NCI-H510A treated with DMSO at 0.1 percent for 48 hours (cell line): ENCODE measurements at regions not wholly inside any gene's neighbourhood (a gene's known extent, or its start where the extent isn't known, plus 50 kb on each side); places are given as distances from the start of the nearest gene placed in this dataset.
"Not testable (repeated sequence)": the region's sequence is repeated elsewhere in the genome, so short reads cannot be mapped to it uniquely, and the experiment has no call there.

Source experiments
- DNase-seq: peaks from one replicate; lab custom pipeline; 2025; lab: John Stamatoyannopoulos, UW

GRCh38 chr1:68868606-68869005 is 371.7 kb upstream of the DEPDC1 start:
- no peak for DNase-seq

GRCh38 chr1:68873144-68873543 is 376.3 kb upstream of the DEPDC1 start:
- DNase-seq, result no peak

- peak; percentile 62 for DNase-seq
These were observed 384.7 kb upstream of the DEPDC1 start for GRCh38 chr1:68881330-68882194.

- DNase-seq, result no peak
These were observed 392.6 kb upstream of the DEPDC1 start for GRCh38 chr1:68889471-68889870.

- DNase-seq, result no peak
These were observed 393.9 kb upstream of the DEPDC1 start for GRCh38 chr1:68890736-68891135.

- no peak for DNase-seq
These were observed 407.6 kb upstream of the DEPDC1 start for GRCh38 chr1:68904477-68904876.

GRCh38 chr1:68906431-68906830 is 409.5 kb upstream of the DEPDC1 start:
- DNase-seq, result no peak

GRCh38 chr1:68907491-68907890 is 410.6 kb upstream of the DEPDC1 start:
- DNase-seq, result no peak

GRCh38 chr1:68908316-68908715 is 411.4 kb upstream of the DEPDC1 start:
- peak; percentile 45 for DNase-seq

- DNase-seq, result peak; percentile 80
These were observed 419.5 kb upstream of the DEPDC1 start for GRCh38 chr1:68916221-68916902.

GRCh38 chr1:68917456-68917855 is 420.6 kb upstream of the DEPDC1 start:
- DNase-seq, result no peak

- DNase-seq, result no peak
These were observed 421.7 kb upstream of the DEPDC1 start for GRCh38 chr1:68918563-68918962.

- DNase-seq, result no peak
These were observed 422.2 kb upstream of the DEPDC1 start for GRCh38 chr1:68919075-68919474.

GRCh38 chr1:68923475-68924088 is 426.7 kb upstream of the DEPDC1 start:
- not testable (repeated sequence) for DNase-seq

- DNase-seq, result no peak
These were observed 433.2 kb upstream of the DEPDC1 start for GRCh38 chr1:68930101-68930500.

GRCh38 chr1:68936530-68936929 is 439.6 kb upstream of the DEPDC1 start:
- DNase-seq, result no peak

GRCh38 chr1:68938051-68938666 is 441.3 kb upstream of the DEPDC1 start:
- DNase-seq, result no peak

GRCh38 chr1:68950036-68950435 is 453.2 kb upstream of the DEPDC1 start:
- no peak for DNase-seq

GRCh38 chr1:68953311-68953710 is 456.4 kb upstream of the DEPDC1 start:
- DNase-seq, result no peak

GRCh38 chr1:68954841-68955240 is 458.0 kb upstream of the DEPDC1 start:
- peak; percentile 93 for DNase-seq

- peak; percentile 57 for DNase-seq
These were observed 458.5 kb upstream of the DEPDC1 start for GRCh38 chr1:68955424-68955823.

- DNase-seq, result no peak
These were observed 462.1 kb upstream of the DEPDC1 start for GRCh38 chr1:68958958-68959357.
